GM12878 (cell line): ENCODE measurements at regions not wholly inside any gene's neighbourhood (a gene's known extent, or its start where the extent isn't known, plus 50 kb on each side); places are given as distances from the start of the nearest gene placed in this dataset.

Source experiments
- ATAC-seq: fragments of 200-7000 bp; cut with Tn5 transposase; 3 replicates; pipeline ENCODE4 v1.9.1; 2020; ENCODE audit warnings: mild to moderate bottlenecking, moderate library complexity
- BruUV-seq: library from RNA; stranded (reverse); fragments of 400-500 nt; replicated peaks from 2 replicates; lab custom pipeline; 2021; lab: Mats Ljungman, UMichigan
- CTCF ChIA-PET: fragments of 300-600 bp; sonication (Branson Sonifier 250); formaldehyde crosslinking; extraction: SDS; loops from one replicate; lab custom pipeline; 2021; ENCODE audit warnings: inconsistent platforms; lab: Yijun Ruan, JAX
- POLR2A ChIA-PET: fragments of 350-600 bp; formaldehyde crosslinking; extraction: SDS; loops from one replicate; lab custom pipeline; 2021; ENCODE audit warnings: inconsistent platforms; lab: Charles Lee
- RAD21 ChIA-PET: fragments of 300-600 bp; sonication (Branson Sonifier 250); formaldehyde crosslinking; loops from one replicate; lab custom pipeline; 2023; ENCODE audit warnings: antibody characterized with exemption; ENCODE audit not compliant: unreplicated experiment; lab: Charles Lee
- SMC1A ChIA-PET: fragments of 300-600 bp; sonication (Branson Sonifier 250); formaldehyde crosslinking; loops from one replicate; lab custom pipeline; 2023; ENCODE audit not compliant: unreplicated experiment, uncharacterized antibody; lab: Charles Lee
- DNase-seq: peaks from one replicate; pipeline ENCODE4 v3.0.0-alpha.2; 2011; ENCODE audit warnings: low read depth, low spot score
- FAIRE-seq: peaks from 3 replicates; lab custom pipeline; 2011; peaks lifted over from hg19 to GRCh38; lab: Jason Lieb, UNC
- H2AFZ ChIP-seq: 2 replicates; pipeline ENCODE4 v1.6.0; 2011; ENCODE audit warnings: low read depth, low read length, control low read depth; ENCODE audit not compliant: control insufficient read depth
- H3K27ac ChIP-seq: 2 replicates; pipeline ENCODE4 v1.5.1; 2011; ENCODE audit warnings: control low read depth; ENCODE audit not compliant: control insufficient read depth, insufficient read depth
- H3K27me3 ChIP-seq, 2 experiments: replicated peaks in 1 of 2; 2 replicates each; pipeline versions ENCODE4 v1.6.0 to v1.6.1; 2011; ENCODE audit warnings: low read length in 1 of 2; ENCODE audit not compliant: control insufficient read depth in 2 of 2, insufficient read depth in 2 of 2
- H3K36me3 ChIP-seq, 2 experiments: 2 replicates each; pipeline ENCODE4 v1.5.1; 2011; ENCODE audit warnings: low read length in 1 of 2; ENCODE audit not compliant: control insufficient read depth in 2 of 2, insufficient read depth in 2 of 2
- H3K4me1 ChIP-seq: 2 replicates; pipeline ENCODE4 v1.6.1; 2011; ENCODE audit warnings: mild to moderate bottlenecking, low read length, moderate library complexity, mixed read lengths; ENCODE audit not compliant: control insufficient read depth, insufficient read depth
- H3K4me2 ChIP-seq: 2 replicates; pipeline ENCODE4 v1.6.0; 2011; ENCODE audit warnings: control low read depth; ENCODE audit not compliant: control insufficient read depth, insufficient read depth
- H3K4me3 ChIP-seq: fragments of 200-600 bp; sonication (generic); 2 replicates; pipeline ENCODE4 v1.5.1; 2016
- H3K79me2 ChIP-seq: 2 replicates; pipeline ENCODE4 v1.6.0; 2011; ENCODE audit warnings: low read length; ENCODE audit not compliant: control insufficient read depth, insufficient read depth
- H3K9ac ChIP-seq: 2 replicates; pipeline ENCODE4 v1.8.0; 2011; ENCODE audit warnings: low read length, control low read depth, mixed read lengths; ENCODE audit not compliant: control insufficient read depth, insufficient read depth
- H3K9me3 ChIP-seq: replicated peaks from 3 replicates; pipeline ENCODE4 v1.5.1; 2011; ENCODE audit warnings: mild to moderate bottlenecking, low read length; ENCODE audit not compliant: control insufficient read depth, insufficient read depth
- H4K20me1 ChIP-seq: 2 replicates; pipeline ENCODE4 v1.6.0; 2011; ENCODE audit not compliant: control insufficient read depth, insufficient read depth
- CHD1 ChIP-seq: IDR thresholded peaks from 2 replicates; pipeline ENCODE4 v1.6.1; 2012; ENCODE audit warnings: low read depth, low read length, improper control_type of control experiment
- FOXK2 ChIP-seq: fragments of 450-650 bp; IDR thresholded peaks from 2 replicates; pipeline ENCODE4 v1.6.1; 2017; ENCODE audit warnings: mild to moderate bottlenecking, moderate library complexity
- FOXM1 ChIP-seq: IDR thresholded peaks from 2 replicates; pipeline ENCODE4 v1.6.1; 2012; ENCODE audit warnings: low read depth, mild to moderate bottlenecking, inconsistent platforms, low read length, moderate library complexity
- HDAC2 ChIP-seq: fragments of 200-600 bp; sonication (generic); IDR thresholded peaks from 2 replicates; pipeline ENCODE4 v1.6.1; 2017
- MTA3 ChIP-seq: IDR thresholded peaks from 2 replicates; pipeline ENCODE4 v1.6.1; 2012; ENCODE audit warnings: low read length, inconsistent platforms, borderline replicate concordance
- RB1 ChIP-seq: fragments of 450-650 bp; formaldehyde crosslinking; IDR thresholded peaks from 2 replicates; pipeline ENCODE4 v1.6.1; 2017; ENCODE audit warnings: mild to moderate bottlenecking, borderline replicate concordance
- RELA ChIP-seq: fragments of 450-650 bp; IDR thresholded peaks from 2 replicates; pipeline ENCODE4 v1.8.0; 2014; ENCODE audit warnings: borderline replicate concordance; ENCODE audit not compliant: partially characterized antibody
- SRF ChIP-seq, 2 experiments: IDR thresholded peaks; 2 replicates each; pipeline ENCODE4 v1.6.1; 2011; ENCODE audit warnings: low read depth in 2 of 2, low read length in 2 of 2, mild to moderate bottlenecking in 1 of 2, moderate library complexity in 1 of 2
- STAT3 ChIP-seq: IDR thresholded peaks from 2 replicates; pipeline ENCODE4 v1.6.1; 2011; ENCODE audit warnings: low read depth, low read length, improper control_type of control experiment
- ZBTB40 ChIP-seq: fragments of 450-650 bp; IDR thresholded peaks from 2 replicates; pipeline ENCODE4 v1.6.1; 2016; ENCODE audit warnings: mild to moderate bottlenecking, moderate library complexity, borderline replicate concordance
- WGBS: methylation state at CpG from one replicate; pipeline ENCODE4 v1.1.6; 2016; ENCODE audit warnings: low lambda C conversion rate; ENCODE audit not compliant: insufficient replicate concordance, insufficient coverage; ENCODE audit errors: missing lambda C conversion rate; 5-methylcytosine and 5-hydroxymethylcytosine counted together
- in situ Hi-C: fragments of 300-500 bp; cut with MboI; formaldehyde crosslinking; loops from 9 replicates; pipeline ENCODE4 v1.14.3; 2018; ENCODE audit warnings: mixed read lengths
- intact Hi-C: fragments of 100-400 bp; cut with micrococcal nuclease; formaldehyde crosslinking; loops from one replicate; pipeline ENCODE4 v1.14.2; 2022; ENCODE audit not compliant: unreplicated experiment

- TF ChIP-seq RELA (no peak), FOXK2 (no peak), CHD1 (no peak), RB1 (no peak), HDAC2 (no peak), ZBTB40 (no peak), SRF (IDR thresholded peaks at IDR 0.05; ENCODE audit: low read depth in 2 of 2, low read length in 2 of 2) (no peak), MTA3 (no peak), STAT3 (no peak), FOXM1 (no peak)
- ChIA-PET CTCF (no interaction called here), POLR2A (no interaction called here), RAD21 (no interaction called here), SMC1A (interaction anchor here (0.6 kb wide), 1 partner anchor 170 kb away, joined by 3 read pairs; no protein-coding TSS in a partner anchor)
- Histone ChIP-seq H3K9ac (no peak overlapping the region), H3K27me3 (no peaks in the 10 kb centered on the region), H3K4me1 (no peaks in the 10 kb centered on the region), H2AFZ (no peak overlapping the region), H3K4me2 (no peak overlapping the region), H4K20me1 (no peaks in the 10 kb centered on the region), H3K79me2 (no peaks in the 10 kb centered on the region), H3K4me3 (no peak overlapping the region), H3K9me3 (no peaks in the 10 kb centered on the region; the same call in 2 of the 3 replicates), H3K27ac (no peak overlapping the region), H3K36me3 (no peaks in the 10 kb centered on the region)
- WGBS = 32% methylated on average over 3 of the region's 3 CpGs
- DNase-seq = no peak
- intact Hi-C loops = no loop called here
- BruUV-seq = no TSS peak
- FAIRE-seq = no peak
- in situ Hi-C loops = no loop called here
- no peak for ATAC-seq
These were observed 98.5 kb upstream of the POGK start for GRCh38 chr1:166740668-166741276.
